ENCODE measurements at regions not wholly inside any gene's neighbourhood (a gene's known extent, or its start where the extent isn't known, plus 50 kb on each side); places are given as distances from the start of the nearest gene placed in this dataset.
A peak's percentile ranks its signal among the peaks of the same experiment; 100 is the strongest.

GRCh38 chr21:15206514-15206913, 141.7 kb upstream of the NRIP1 start:
- no TSS peak for BruUV-seq (replicated peaks)
- intact Hi-C loops (cut with micrococcal nuclease; ENCODE audit: unreplicated experiment), result no loop called here
- TF ChIP-seq RFXANK (CRISPR knock-in tag; IDR thresholded peaks at IDR 0.05), result no peak
- TF ChIP-seq SPEN (CRISPR knock-in tag; IDR thresholded peaks at IDR 0.05; ENCODE audit: low read depth), result no peak
- TF ChIP-seq PRMT3 (CRISPR knock-in tag; IDR thresholded peaks at IDR 0.05; ENCODE audit: borderline replicate concordance, low read depth), result no peak
- no peak for TF ChIP-seq ZNF605 (CRISPR knock-in tag; IDR thresholded peaks at IDR 0.05)
- no peak for TF ChIP-seq ZNF503 (CRISPR knock-in tag; IDR thresholded peaks at IDR 0.05)
- 0 out of 2 replicates have a peak, but pooled peaks have one; percentile 18 for TF ChIP-seq NR2C2 (CRISPR knock-in tag; IDR thresholded peaks at IDR 0.05; ENCODE audit: borderline replicate concordance)
- no peak for TF ChIP-seq ZNF33A (CRISPR knock-in tag; IDR thresholded peaks at IDR 0.05; ENCODE audit: borderline replicate concordance)
- TF ChIP-seq AHDC1 (CRISPR knock-in tag; IDR thresholded peaks at IDR 0.05; ENCODE audit: borderline replicate concordance), result no peak
- no peak for TF ChIP-seq ISX (CRISPR knock-in tag; conservative IDR thresholded peaks at IDR 0.05)
- no peak for TF ChIP-seq ZNF484 (CRISPR knock-in tag; IDR thresholded peaks at IDR 0.05; ENCODE audit: borderline replicate concordance, low read depth)
- TF ChIP-seq HMG20A (CRISPR knock-in tag; IDR thresholded peaks at IDR 0.05; ENCODE audit: borderline replicate concordance), result peak; percentile 57; the same call in 1 of the 2 replicates
- TF ChIP-seq ZNF781 (CRISPR knock-in tag; IDR thresholded peaks at IDR 0.05; ENCODE audit: borderline replicate concordance, not compliant biosample characterization), result no peak
- no peak for TF ChIP-seq TBX3 (IDR thresholded peaks at IDR 0.05; ENCODE audit: borderline replicate concordance)
- no peak for TF ChIP-seq SRY (CRISPR knock-in tag; IDR thresholded peaks at IDR 0.05)
- TF ChIP-seq PHF20 (CRISPR knock-in tag; IDR thresholded peaks at IDR 0.05), result no peak
- TF ChIP-seq SUZ12 (IDR thresholded peaks at IDR 0.05; ENCODE audit: low read depth, low read length), result no peak
- peak; percentile 72 for TF ChIP-seq RARA (CRISPR knock-in tag; IDR thresholded peaks at IDR 0.05)
- no peak for TF ChIP-seq ARID2 (CRISPR knock-in tag; IDR thresholded peaks at IDR 0.05; ENCODE audit: borderline replicate concordance)
- no peak for TF ChIP-seq TMF1 (CRISPR knock-in tag; IDR thresholded peaks at IDR 0.05; ENCODE audit: low read depth)
- TF ChIP-seq ZBTB7B (CRISPR knock-in tag; IDR thresholded peaks at IDR 0.05), result 0 out of 2 replicates have a peak, but pooled peaks have one; percentile 28

More at GRCh38 chr21:15206514-15206913, 141.7 kb upstream of the NRIP1 start:
- DNase-seq (ENCODE audit: low spot score) (no peak), FAIRE-seq (no peak), ATAC-seq (no peak)
- Histone ChIP-seq H3K79me2 (ENCODE audit: insufficient read depth, low read length) (no peaks in the 10 kb centered on the region), H3K4me1 (ENCODE audit: insufficient read depth, low read length) (peaks cover 75% of the 10 kb centered on the region), H3K9me3 (ENCODE audit: low read length) (no peaks in the 10 kb centered on the region), H4K20me1 (ENCODE audit: insufficient read depth, low read length) (no peaks in the 10 kb centered on the region), H3K27ac (ENCODE audit: extremely low read length, insufficient read depth, low read length) (peak overlapping the region; percentile 3), H2AFZ (ENCODE audit: low read length) (no peak overlapping the region), H3K9ac (ENCODE audit: insufficient read depth, low read depth, low read length) (no peak overlapping the region), H3K36me3 (replicated peaks in 1 of 2; ENCODE audit: control insufficient read depth in 1 of 2, insufficient read depth in 2 of 2, low read length in 2 of 2) (no peaks in the 10 kb centered on the region), H3K4me3 (replicated peaks in 1 of 3; ENCODE audit: insufficient read depth in 1 of 3, low read depth in 2 of 3, low read length in 3 of 3) (no peak overlapping the region), H3K27me3 (ENCODE audit: control insufficient read depth in 1 of 2, insufficient read depth in 2 of 2, low read length in 2 of 2) (no peaks in the 10 kb centered on the region), H3K4me2 (ENCODE audit: low read depth, low read length) (no peak overlapping the region)
- CTCF ChIA-PET (ENCODE audit: low intra/inter-chr PET ratio, low total read pairs), result no interaction called here
- in situ Hi-C loops (cut with HindIII; ENCODE audit: extremely low pct_ligation_motif_present, low pct_unique_long_range_greater_than_20kb), result loop anchor here (5.0 kb wide), 1 partner anchor 64 kb away; no protein-coding TSS in a partner anchor
- WGBS (ENCODE audit: low lambda C conversion rate), result 51% methylated on average over 5 of the region's 5 CpGs
- POLR2A ChIA-PET, result no interaction called here
